GM12864 (cell line): ENCODE measurements at regions not wholly inside any gene's neighbourhood (a gene's known extent, or its start where the extent isn't known, plus 50 kb on each side); places are given as distances from the start of the nearest gene placed in this dataset.

Source experiments
- DNase-seq: peaks from one replicate; pipeline ENCODE4 v3.0.0-alpha.2; 2011; ENCODE audit warnings: low read depth
- H3K4me3 ChIP-seq: 2 replicates; pipeline ENCODE4 v1.5.1; 2011; ENCODE audit warnings: mild to moderate bottlenecking, low read depth, low read length, control low read depth
- CTCF ChIP-seq: IDR thresholded peaks from 2 replicates; pipeline ENCODE4 v1.5.1; 2011; ENCODE audit warnings: low read depth, mild to moderate bottlenecking, moderate library complexity, low read length, control low read depth, inconsistent platforms; ENCODE audit errors: missing control alignments

DNA sequence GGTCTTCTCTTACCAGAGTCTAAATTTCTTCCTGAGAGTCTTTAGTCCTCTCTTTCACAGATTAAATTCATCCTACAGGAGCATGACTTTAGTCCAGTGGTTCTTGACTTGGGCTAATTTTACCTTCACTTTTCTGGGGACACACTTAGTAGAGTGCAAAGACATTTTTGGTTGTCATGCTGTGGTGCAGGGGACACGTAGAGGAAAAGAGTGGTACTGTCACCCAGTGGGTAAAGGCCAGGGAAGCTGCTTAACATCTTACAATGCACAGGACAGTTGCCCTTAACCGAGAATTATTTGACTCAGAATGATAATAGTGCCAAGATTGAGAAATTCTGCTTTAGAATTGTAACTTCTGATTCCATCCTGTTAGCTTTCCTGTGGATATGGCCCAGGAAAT, 772.5 kb upstream of the GRM7 start:
- no peak overlapping the region for H3K4me3 ChIP-seq
- TF ChIP-seq CTCF = no peak
- no peak for DNase-seq

GRCh38 chr3:6089780-6090179, 771.1 kb upstream of the GRM7 start:
- no peak for DNase-seq
- TF ChIP-seq CTCF = no peak
- H3K4me3 ChIP-seq = no peak overlapping the region

DNA sequence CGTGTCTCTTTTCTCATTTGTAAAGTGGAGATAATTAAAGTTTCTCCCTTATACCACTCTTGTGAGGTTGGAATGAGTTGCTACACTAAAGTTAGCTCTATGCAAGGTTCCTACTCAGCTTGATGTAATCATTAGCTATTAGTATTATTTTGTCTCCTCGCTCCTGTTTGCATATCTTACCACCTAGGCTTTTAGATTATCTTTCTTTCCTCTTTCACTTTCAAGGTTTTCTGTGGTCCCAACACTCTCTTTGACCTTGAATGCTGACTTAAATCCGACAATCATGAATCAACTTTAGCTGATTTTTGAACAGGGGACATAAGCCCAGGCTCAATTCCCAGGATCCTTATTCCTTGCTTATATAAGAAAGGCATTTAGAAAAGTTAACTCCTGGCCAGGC, 769.7 kb upstream of the GRM7 start:
- DNase-seq = no peak
- no peak for TF ChIP-seq CTCF
- no peak overlapping the region for H3K4me3 ChIP-seq

DNA sequence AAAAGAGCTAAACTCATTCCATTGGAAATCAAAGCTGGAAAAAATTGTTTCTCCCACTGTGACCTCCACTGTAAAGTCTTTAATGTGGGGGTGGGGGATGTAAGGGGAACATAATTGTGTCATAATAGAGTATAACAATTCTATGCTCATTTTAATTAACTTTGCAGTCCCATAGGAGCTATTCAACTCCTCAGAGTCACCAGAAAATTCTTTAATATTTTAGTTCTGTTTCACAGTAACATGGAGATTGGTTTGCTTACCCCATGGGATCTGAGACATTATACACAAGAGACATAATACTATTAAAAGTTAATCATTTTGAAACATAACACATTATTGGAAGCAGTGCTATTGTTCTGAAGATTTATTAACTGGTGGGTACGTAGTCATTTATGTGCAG, 765.9 kb upstream of the GRM7 start:
- no peak overlapping the region for H3K4me3 ChIP-seq
- TF ChIP-seq CTCF = no peak
- no peak for DNase-seq

GRCh38 chr3:6097021-6097420, 763.9 kb upstream of the GRM7 start:
- H3K4me3 ChIP-seq = no peak overlapping the region
- no peak for TF ChIP-seq CTCF
- no peak for DNase-seq

GRCh38 chr3:6097556-6097955, 763.4 kb upstream of the GRM7 start:
- DNase-seq = no peak
- H3K4me3 ChIP-seq = no peak overlapping the region
- TF ChIP-seq CTCF = no peak

DNA sequence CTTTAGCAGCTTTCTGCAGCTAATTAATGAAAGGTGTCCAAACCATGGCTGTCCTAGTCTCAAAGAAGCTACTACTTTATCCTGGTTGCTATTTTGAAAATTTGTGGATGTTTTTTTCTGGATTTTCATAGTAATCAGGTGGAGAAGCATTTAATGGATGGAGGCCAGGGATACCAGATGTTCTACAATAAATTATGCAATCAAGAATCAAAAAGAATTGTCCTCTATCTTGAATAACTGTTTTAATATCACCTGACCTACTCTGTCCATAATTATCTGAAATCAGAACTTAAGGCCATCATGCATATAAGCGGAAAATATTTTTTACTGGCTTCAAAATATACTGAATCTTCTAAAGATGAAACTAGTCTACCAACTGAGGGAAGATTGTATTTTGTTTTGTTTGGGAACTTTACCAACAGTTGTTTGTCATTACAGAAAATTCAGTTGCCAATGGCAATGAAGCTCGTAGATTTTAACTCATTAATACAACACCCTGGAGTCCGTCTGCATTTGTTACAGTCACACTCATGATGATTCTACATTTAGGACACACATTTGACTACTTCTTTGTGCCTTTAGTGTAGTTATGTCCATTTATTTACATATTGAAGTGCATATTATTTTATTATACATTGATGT, 762.3 kb upstream of the GRM7 start:
- no peak for TF ChIP-seq CTCF
- no peak overlapping the region for H3K4me3 ChIP-seq
- DNase-seq = no peak
